ENCODE measurements at regions not wholly inside any gene's neighbourhood (a gene's known extent, or its start where the extent isn't known, plus 50 kb on each side); places are given as distances from the start of the nearest gene placed in this dataset.

- TF ChIP-seq NFIC (IDR thresholded peaks at IDR 0.05; ENCODE audit: borderline replicate concordance) (no peak), CTCF (IDR thresholded peaks at IDR 0.05) (no peak), SIN3A (IDR thresholded peaks at IDR 0.05; ENCODE audit: borderline replicate concordance, low read depth, low read length) (no peak), ELF1 (IDR thresholded peaks at IDR 0.05) (no peak)
- TF ChIP-seq, protein P1, sequence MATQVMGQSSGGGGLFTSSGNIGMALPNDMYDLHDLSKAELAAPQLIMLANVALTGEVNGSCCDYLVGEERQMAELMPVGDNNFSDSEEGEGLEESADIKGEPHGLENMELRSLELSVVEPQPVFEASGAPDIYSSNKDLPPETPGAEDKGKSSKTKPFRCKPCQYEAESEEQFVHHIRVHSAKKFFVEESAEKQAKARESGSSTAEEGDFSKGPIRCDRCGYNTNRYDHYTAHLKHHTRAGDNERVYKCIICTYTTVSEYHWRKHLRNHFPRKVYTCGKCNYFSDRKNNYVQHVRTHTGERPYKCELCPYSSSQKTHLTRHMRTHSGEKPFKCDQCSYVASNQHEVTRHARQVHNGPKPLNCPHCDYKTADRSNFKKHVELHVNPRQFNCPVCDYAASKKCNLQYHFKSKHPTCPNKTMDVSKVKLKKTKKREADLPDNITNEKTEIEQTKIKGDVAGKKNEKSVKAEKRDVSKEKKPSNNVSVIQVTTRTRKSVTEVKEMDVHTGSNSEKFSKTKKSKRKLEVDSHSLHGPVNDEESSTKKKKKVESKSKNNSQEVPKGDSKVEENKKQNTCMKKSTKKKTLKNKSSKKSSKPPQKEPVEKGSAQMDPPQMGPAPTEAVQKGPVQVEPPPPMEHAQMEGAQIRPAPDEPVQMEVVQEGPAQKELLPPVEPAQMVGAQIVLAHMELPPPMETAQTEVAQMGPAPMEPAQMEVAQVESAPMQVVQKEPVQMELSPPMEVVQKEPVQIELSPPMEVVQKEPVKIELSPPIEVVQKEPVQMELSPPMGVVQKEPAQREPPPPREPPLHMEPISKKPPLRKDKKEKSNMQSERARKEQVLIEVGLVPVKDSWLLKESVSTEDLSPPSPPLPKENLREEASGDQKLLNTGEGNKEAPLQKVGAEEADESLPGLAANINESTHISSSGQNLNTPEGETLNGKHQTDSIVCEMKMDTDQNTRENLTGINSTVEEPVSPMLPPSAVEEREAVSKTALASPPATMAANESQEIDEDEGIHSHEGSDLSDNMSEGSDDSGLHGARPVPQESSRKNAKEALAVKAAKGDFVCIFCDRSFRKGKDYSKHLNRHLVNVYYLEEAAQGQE (IDR thresholded peaks at IDR 0.05; ENCODE audit: low read depth, low read length): no peak
These were observed 257.6 kb upstream of the ZMIZ1 start for GRCh38 chr10:78811174-78811573.
